ENCODE measurements at regions not wholly inside any gene's neighbourhood (a gene's known extent, or its start where the extent isn't known, plus 50 kb on each side); places are given as distances from the start of the nearest gene placed in this dataset.
A peak's percentile ranks its signal among the peaks of the same experiment; 100 is the strongest.

GRCh38 chr7:136173874-136174273 is 196.7 kb upstream of the MTPN start:
- H3K27ac ChIP-seq (ENCODE audit: low read depth, low read length), result no peak overlapping the region
- no peaks in the 10 kb centered on the region for H3K27me3 ChIP-seq (ENCODE audit: control insufficient read depth, insufficient read depth, low read length)
- no peaks in the 10 kb centered on the region for H3K4me1 ChIP-seq (ENCODE audit: control insufficient read depth, insufficient read depth, low read length)
- no peaks in the 10 kb centered on the region for H3K9me3 ChIP-seq (ENCODE audit: control insufficient read depth, insufficient read depth, low read length)
- H3K4me3 ChIP-seq (ENCODE audit: low read depth, low read length), result no peak overlapping the region
- no peak for DNase-seq (ENCODE audit: low read depth in 4 of 6, low spot score in 6 of 6)
- H3K36me3 ChIP-seq (ENCODE audit: control insufficient read depth, insufficient read depth, low read length), result no peaks in the 10 kb centered on the region
- no CpG with 5 or more reads among the region's 5 CpGs for WGBS (ENCODE audit: insufficient coverage)

GRCh38 chr7:136171233-136171632 is 194.1 kb upstream of the MTPN start:
- H3K36me3 ChIP-seq (ENCODE audit: control insufficient read depth, insufficient read depth, low read length), result no peaks in the 10 kb centered on the region
- no peaks in the 10 kb centered on the region for H3K4me1 ChIP-seq (ENCODE audit: control insufficient read depth, insufficient read depth, low read length)
- no peaks in the 10 kb centered on the region for H3K9me3 ChIP-seq (ENCODE audit: control insufficient read depth, insufficient read depth, low read length)
- no peak overlapping the region for H3K4me3 ChIP-seq (ENCODE audit: low read depth, low read length)
- no peaks in the 10 kb centered on the region for H3K27me3 ChIP-seq (ENCODE audit: control insufficient read depth, insufficient read depth, low read length)
- no peak overlapping the region for H3K27ac ChIP-seq (ENCODE audit: low read depth, low read length)
- no peak for DNase-seq (ENCODE audit: low read depth in 4 of 6, low spot score in 6 of 6)

GRCh38 chr7:136168821-136169220 is 191.7 kb upstream of the MTPN start:
- Histone ChIP-seq H3K9me3 (ENCODE audit: control insufficient read depth, insufficient read depth, low read length) (no peaks in the 10 kb centered on the region), H3K4me3 (ENCODE audit: low read depth, low read length) (no peak overlapping the region), H3K27ac (ENCODE audit: low read depth, low read length) (no peak overlapping the region), H3K4me1 (ENCODE audit: control insufficient read depth, insufficient read depth, low read length) (no peaks in the 10 kb centered on the region), H3K27me3 (ENCODE audit: control insufficient read depth, insufficient read depth, low read length) (no peaks in the 10 kb centered on the region), H3K36me3 (ENCODE audit: control insufficient read depth, insufficient read depth, low read length) (no peaks in the 10 kb centered on the region)
- 67% methylated on average over 1 of the region's 2 CpGs for WGBS (ENCODE audit: insufficient coverage)
- no peak for DNase-seq (ENCODE audit: low read depth in 4 of 6, low spot score in 6 of 6)

GRCh38 chr7:136167991-136168390 is 190.8 kb upstream of the MTPN start:
- DNase-seq (ENCODE audit: low read depth in 4 of 6, low spot score in 6 of 6), result no peak
- no peak overlapping the region for H3K27ac ChIP-seq (ENCODE audit: low read depth, low read length)
- no peaks in the 10 kb centered on the region for H3K27me3 ChIP-seq (ENCODE audit: control insufficient read depth, insufficient read depth, low read length)
- no peaks in the 10 kb centered on the region for H3K9me3 ChIP-seq (ENCODE audit: control insufficient read depth, insufficient read depth, low read length)
- H3K36me3 ChIP-seq (ENCODE audit: control insufficient read depth, insufficient read depth, low read length), result no peaks in the 10 kb centered on the region
- no peak overlapping the region for H3K4me3 ChIP-seq (ENCODE audit: low read depth, low read length)
- H3K4me1 ChIP-seq (ENCODE audit: control insufficient read depth, insufficient read depth, low read length), result no peaks in the 10 kb centered on the region
- 67% methylated on average over 1 of the region's 4 CpGs for WGBS (ENCODE audit: insufficient coverage)

GRCh38 chr7:136166521-136166920 is 189.4 kb upstream of the MTPN start:
- no peaks in the 10 kb centered on the region for H3K4me1 ChIP-seq (ENCODE audit: control insufficient read depth, insufficient read depth, low read length)
- H3K27ac ChIP-seq (ENCODE audit: low read depth, low read length), result no peak overlapping the region
- no CpG with 5 or more reads among the region's 1 CpG for WGBS (ENCODE audit: insufficient coverage)
- no peak overlapping the region for H3K4me3 ChIP-seq (ENCODE audit: low read depth, low read length)
- H3K27me3 ChIP-seq (ENCODE audit: control insufficient read depth, insufficient read depth, low read length), result no peaks in the 10 kb centered on the region
- H3K36me3 ChIP-seq (ENCODE audit: control insufficient read depth, insufficient read depth, low read length), result no peaks in the 10 kb centered on the region
- H3K9me3 ChIP-seq (ENCODE audit: control insufficient read depth, insufficient read depth, low read length), result no peaks in the 10 kb centered on the region
- DNase-seq (ENCODE audit: low read depth in 4 of 6, low spot score in 6 of 6), result no peak

- H3K36me3 ChIP-seq (ENCODE audit: control insufficient read depth, insufficient read depth, low read length), result no peaks in the 10 kb centered on the region
- peak in 1 of 6 donors; percentile 71 for DNase-seq (ENCODE audit: low read depth in 4 of 6, low spot score in 6 of 6)
- H3K4me1 ChIP-seq (ENCODE audit: control insufficient read depth, insufficient read depth, low read length), result no peaks in the 10 kb centered on the region
- no peaks in the 10 kb centered on the region for H3K27me3 ChIP-seq (ENCODE audit: control insufficient read depth, insufficient read depth, low read length)
- no peak overlapping the region for H3K4me3 ChIP-seq (ENCODE audit: low read depth, low read length)
- no peaks in the 10 kb centered on the region for H3K9me3 ChIP-seq (ENCODE audit: control insufficient read depth, insufficient read depth, low read length)
- WGBS (ENCODE audit: insufficient coverage), result 100% methylated on average over 2 of the region's 4 CpGs
- no peak overlapping the region for H3K27ac ChIP-seq (ENCODE audit: low read depth, low read length)
These were observed 186.2 kb upstream of the MTPN start for GRCh38 chr7:136163340-136163801.

- H3K4me1 ChIP-seq (ENCODE audit: control insufficient read depth, insufficient read depth, low read length), result no peaks in the 10 kb centered on the region
- WGBS (ENCODE audit: insufficient coverage), result 83% methylated on average over 1 of the region's 1 CpG
- no peaks in the 10 kb centered on the region for H3K9me3 ChIP-seq (ENCODE audit: control insufficient read depth, insufficient read depth, low read length)
- no peak overlapping the region for H3K27ac ChIP-seq (ENCODE audit: low read depth, low read length)
- DNase-seq (ENCODE audit: low read depth in 4 of 6, low spot score in 6 of 6), result no peak
- no peaks in the 10 kb centered on the region for H3K27me3 ChIP-seq (ENCODE audit: control insufficient read depth, insufficient read depth, low read length)
- no peaks in the 10 kb centered on the region for H3K36me3 ChIP-seq (ENCODE audit: control insufficient read depth, insufficient read depth, low read length)
- no peak overlapping the region for H3K4me3 ChIP-seq (ENCODE audit: low read depth, low read length)
These were observed 173.2 kb upstream of the MTPN start for GRCh38 chr7:136150311-136150710.

GRCh38 chr7:136148920-136149319 is 171.8 kb upstream of the MTPN start:
- no peak overlapping the region for H3K4me3 ChIP-seq (ENCODE audit: low read depth, low read length)
- WGBS (ENCODE audit: insufficient coverage), result no CpG with 5 or more reads among the region's 5 CpGs
- no peak for DNase-seq (ENCODE audit: low read depth in 4 of 6, low spot score in 6 of 6)
- no peak overlapping the region for H3K27ac ChIP-seq (ENCODE audit: low read depth, low read length)
- H3K36me3 ChIP-seq (ENCODE audit: control insufficient read depth, insufficient read depth, low read length), result no peaks in the 10 kb centered on the region
- no peaks in the 10 kb centered on the region for H3K9me3 ChIP-seq (ENCODE audit: control insufficient read depth, insufficient read depth, low read length)
- H3K27me3 ChIP-seq (ENCODE audit: control insufficient read depth, insufficient read depth, low read length), result no peaks in the 10 kb centered on the region
- H3K4me1 ChIP-seq (ENCODE audit: control insufficient read depth, insufficient read depth, low read length), result no peaks in the 10 kb centered on the region

- Histone ChIP-seq H3K9me3 (ENCODE audit: control insufficient read depth, insufficient read depth, low read length) (no peaks in the 10 kb centered on the region), H3K4me1 (ENCODE audit: control insufficient read depth, insufficient read depth, low read length) (no peaks in the 10 kb centered on the region), H3K36me3 (ENCODE audit: control insufficient read depth, insufficient read depth, low read length) (no peaks in the 10 kb centered on the region), H3K27ac (ENCODE audit: low read depth, low read length) (no peak overlapping the region), H3K27me3 (ENCODE audit: control insufficient read depth, insufficient read depth, low read length) (no peaks in the 10 kb centered on the region), H3K4me3 (ENCODE audit: low read depth, low read length) (no peak overlapping the region)
- WGBS (ENCODE audit: insufficient coverage), result no CpG with 5 or more reads among the region's 1 CpG
- no peak for DNase-seq (ENCODE audit: low read depth in 4 of 6, low spot score in 6 of 6)
These were observed 169.8 kb upstream of the MTPN start for GRCh38 chr7:136146925-136147324.

- Histone ChIP-seq H3K4me1 (ENCODE audit: control insufficient read depth, insufficient read depth, low read length) (no peaks in the 10 kb centered on the region), H3K27me3 (ENCODE audit: control insufficient read depth, insufficient read depth, low read length) (no peaks in the 10 kb centered on the region), H3K27ac (ENCODE audit: low read depth, low read length) (no peak overlapping the region), H3K4me3 (ENCODE audit: low read depth, low read length) (no peak overlapping the region), H3K36me3 (ENCODE audit: control insufficient read depth, insufficient read depth, low read length) (no peaks in the 10 kb centered on the region), H3K9me3 (ENCODE audit: control insufficient read depth, insufficient read depth, low read length) (no peaks in the 10 kb centered on the region)
- 74% methylated on average over 2 of the region's 2 CpGs for WGBS (ENCODE audit: insufficient coverage)
- peak in 1 of 6 donors; percentile 13 for DNase-seq (ENCODE audit: low read depth in 4 of 6, low spot score in 6 of 6)
These were observed 167.0 kb upstream of the MTPN start for GRCh38 chr7:136144182-136144581.
